ENCODE measurements at regions not wholly inside any gene's neighbourhood (a gene's known extent, or its start where the extent isn't known, plus 50 kb on each side); places are given as distances from the start of the nearest gene placed in this dataset.
A peak's percentile ranks its signal among the peaks of the same experiment; 100 is the strongest.

GRCh38 chr15:92565351-92566125, 90.0 kb downstream of the FAM174B start:
- no peak for DNase-seq

- no peak for DNase-seq
Measured at GRCh38 chr15:92561754-92562153, 93.8 kb downstream of the FAM174B start.

- no peak for DNase-seq
Measured at GRCh38 chr15:92553317-92553716, 102.3 kb downstream of the FAM174B start.

GRCh38 chr15:92545996-92546395, 109.6 kb downstream of the FAM174B start:
- DNase-seq, result no peak

- no peak for DNase-seq
Measured at GRCh38 chr15:92541291-92542200, 114.0 kb downstream of the FAM174B start.

- DNase-seq, result no peak
Measured at GRCh38 chr15:92538115-92538514, 117.5 kb downstream of the FAM174B start.

- no peak for DNase-seq
Measured at GRCh38 chr15:92533298-92533697, 122.3 kb downstream of the FAM174B start.

- DNase-seq, result no peak
Measured at GRCh38 chr15:92531406-92531805, 124.2 kb downstream of the FAM174B start.

GRCh38 chr15:92528736-92529135, 126.8 kb downstream of the FAM174B start:
- no peak for DNase-seq

- no peak for DNase-seq
Measured at GRCh38 chr15:92527197-92527596, 128.4 kb downstream of the FAM174B start.

- DNase-seq, result no peak
Measured at GRCh38 chr15:92525758-92526245, 129.8 kb downstream of the FAM174B start.

- no peak for DNase-seq
Measured at GRCh38 chr15:92524874-92525565, 130.6 kb downstream of the FAM174B start.

GRCh38 chr15:92524161-92524560, 130.5 kb downstream of the ST8SIA2 start:
- DNase-seq, result no peak

GRCh38 chr15:92523176-92523575, 129.5 kb downstream of the ST8SIA2 start:
- no peak for DNase-seq

GRCh38 chr15:92521624-92522008, 127.9 kb downstream of the ST8SIA2 start:
- DNase-seq, result peak; percentile 47 to 58

GRCh38 chr15:92520914-92521623, 127.4 kb downstream of the ST8SIA2 start:
- DNase-seq, result no peak

- no peak for DNase-seq
Measured at GRCh38 chr15:92519709-92520108, 126.0 kb downstream of the ST8SIA2 start.
